HCT116 (cell line): ENCODE measurements at regions not wholly inside any gene's neighbourhood (a gene's known extent, or its start where the extent isn't known, plus 50 kb on each side); places are given as distances from the start of the nearest gene placed in this dataset.

Experiments used
- CTCF ChIP-seq, 3 experiments: fragments of 200-600 bp in 1 of 3; sonication (generic) in 1 of 3; IDR thresholded peaks in 2 of 3; conservative IDR thresholded peaks in 1 of 3; 2 replicates each; pipeline ENCODE4 v1.5.1; 2012 to 2017; ENCODE audit warnings: low read depth in 2 of 3, low read length in 2 of 3, antibody characterized with exemption in 1 of 3, borderline replicate concordance in 1 of 3, control low read depth in 1 of 3, mild to moderate bottlenecking in 1 of 3, mixed read lengths in 1 of 3, mixed run types in 1 of 3, moderate library complexity in 1 of 3; ENCODE audit not compliant: insufficient read depth in 1 of 3
- EZH2phosphoT487 ChIP-seq: fragments of 200-600 bp; IDR thresholded peaks from 2 replicates; pipeline ENCODE4 v1.6.1; 2018; ENCODE audit warnings: antibody characterized with exemption, borderline replicate concordance
- SIN3A ChIP-seq: IDR thresholded peaks from 2 replicates; pipeline ENCODE4 v1.6.1; 2012; ENCODE audit warnings: low read depth
- SP1 ChIP-seq: IDR thresholded peaks from 2 replicates; pipeline ENCODE4 v1.6.1; 2012; ENCODE audit warnings: low read depth
- SRF ChIP-seq: IDR thresholded peaks from 2 replicates; pipeline ENCODE4 v1.6.1; 2012; ENCODE audit warnings: low read depth

GRCh38 chr18:29163596-29163995 lies 986.7 kb upstream of the CDH2 start:
- no peak for TF ChIP-seq CTCF (IDR thresholded peaks at IDR 0.05 in 2 of 3, conservative IDR thresholded peaks at IDR 0.05 in 1 of 3; ENCODE audit: borderline replicate concordance in 1 of 3, insufficient read depth in 1 of 3, low read depth in 2 of 3, low read length in 2 of 3)
- TF ChIP-seq SIN3A, result no peak
- no peak for TF ChIP-seq SP1
- no peak for TF ChIP-seq EZH2phosphoT487
- no peak for TF ChIP-seq SRF
